ENCODE measurements at regions not wholly inside any gene's neighbourhood (a gene's known extent, or its start where the extent isn't known, plus 50 kb on each side); places are given as distances from the start of the nearest gene placed in this dataset.
A peak's percentile ranks its signal among the peaks of the same experiment; 100 is the strongest.

GRCh38 chr1:214935258-214935657 lies 147.3 kb upstream of the KCNK2 start:
- no peak for DNase-seq

- DNase-seq: no peak
Measured at GRCh38 chr1:214939180-214939579, 143.4 kb upstream of the KCNK2 start.

- DNase-seq: no peak
Measured at GRCh38 chr1:214941061-214941460, 141.5 kb upstream of the KCNK2 start.

GRCh38 chr1:214943054-214943453 lies 139.5 kb upstream of the KCNK2 start:
- no peak for DNase-seq

GRCh38 chr1:214946615-214947014 lies 135.9 kb upstream of the KCNK2 start:
- DNase-seq: no peak

- no peak for DNase-seq
Measured at GRCh38 chr1:214952648-214953047, 129.9 kb upstream of the KCNK2 start.

- DNase-seq: no peak
Measured at GRCh38 chr1:214953901-214954616, 128.5 kb upstream of the KCNK2 start.

GRCh38 chr1:214954617-214954949 lies 128.0 kb upstream of the KCNK2 start:
- DNase-seq: no peak

GRCh38 chr1:214957330-214958137 lies 125.0 kb upstream of the KCNK2 start:
- peak; percentile 94 for DNase-seq

- peak; percentile 53 for DNase-seq
Measured at GRCh38 chr1:214958486-214958885, 124.1 kb upstream of the KCNK2 start.

- DNase-seq: no peak
Measured at GRCh38 chr1:214966346-214966745, 116.2 kb upstream of the KCNK2 start.

GRCh38 chr1:214967865-214968575 lies 114.5 kb upstream of the KCNK2 start:
- DNase-seq: no peak

GRCh38 chr1:214970016-214970415 lies 112.5 kb upstream of the KCNK2 start:
- no peak for DNase-seq

- no peak for DNase-seq
Measured at GRCh38 chr1:214971071-214971470, 111.5 kb upstream of the KCNK2 start.

GRCh38 chr1:214974002-214974401 lies 108.5 kb upstream of the KCNK2 start:
- no peak for DNase-seq

GRCh38 chr1:214976665-214977064 lies 105.9 kb upstream of the KCNK2 start:
- DNase-seq: no peak

- no peak for DNase-seq
Measured at GRCh38 chr1:214977110-214977509, 105.4 kb upstream of the KCNK2 start.

GRCh38 chr1:214977700-214978374 lies 104.7 kb upstream of the KCNK2 start:
- DNase-seq: no peak

- DNase-seq: no peak
Measured at GRCh38 chr1:214979191-214979590, 103.3 kb upstream of the KCNK2 start.

- no peak for DNase-seq
Measured at GRCh38 chr1:214980921-214981320, 101.6 kb upstream of the KCNK2 start.

- no peak for DNase-seq
Measured at GRCh38 chr1:214983126-214983869, 99.2 kb upstream of the KCNK2 start.

- DNase-seq: no peak
Measured at GRCh38 chr1:214989341-214989740, 93.2 kb upstream of the KCNK2 start.

- no peak for DNase-seq
Measured at GRCh38 chr1:214990619-214991018, 91.9 kb upstream of the KCNK2 start.

Measured in MV-4-11 (cell line).